Endodermal cell (in vitro differentiated cells): ENCODE measurements at regions not wholly inside any gene's neighbourhood (a gene's known extent, or its start where the extent isn't known, plus 50 kb on each side); places are given as distances from the start of the nearest gene placed in this dataset.

Experiments
- DNase-seq: peaks from one replicate; pipeline ENCODE4 v3.0.0-alpha.2; 2017
- H3K27ac ChIP-seq: 2 replicates; pipeline ENCODE4 v1.5.1; 2013; ENCODE audit warnings: mild to moderate bottlenecking, low read depth, low read length, moderate library complexity
- H3K27me3 ChIP-seq: 2 replicates; pipeline ENCODE4 v1.6.1; 2013; ENCODE audit warnings: mild to moderate bottlenecking, low read length, moderate library complexity; ENCODE audit not compliant: insufficient read depth, control insufficient read depth, poor library complexity, severe bottlenecking
- H3K36me3 ChIP-seq: 2 replicates; pipeline ENCODE4 v1.7.0; 2013; ENCODE audit warnings: mild to moderate bottlenecking, low read length, moderate library complexity; ENCODE audit not compliant: control insufficient read depth, insufficient read depth
- H3K4me1 ChIP-seq: one replicate; pipeline ENCODE4 v1.7.0; 2013; ENCODE audit warnings: low read length; ENCODE audit not compliant: control insufficient read depth, insufficient read depth
- H3K4me3 ChIP-seq: 2 replicates; pipeline ENCODE4 v1.5.1; 2013; ENCODE audit warnings: mild to moderate bottlenecking, low read length, moderate library complexity
- H3K9ac ChIP-seq: 2 replicates; pipeline ENCODE4 v1.6.1; 2013; ENCODE audit warnings: mild to moderate bottlenecking, low read length, moderate library complexity; ENCODE audit not compliant: poor library complexity, severe bottlenecking; ENCODE audit errors: extremely low read depth
- H3K9me3 ChIP-seq: 2 replicates; pipeline ENCODE4 v1.6.1; 2013; ENCODE audit warnings: mild to moderate bottlenecking, low read length, moderate library complexity; ENCODE audit not compliant: control insufficient read depth
- H3K27ac Mint-ChIP-seq: 2 replicates; pipeline ENCODE4 v1.8.0; 2020; ENCODE audit warnings: mixed read lengths
- H3K27me3 Mint-ChIP-seq: 2 replicates; pipeline ENCODE4 v1.8.0; 2021; ENCODE audit warnings: mild to moderate bottlenecking, mixed read lengths; ENCODE audit not compliant: insufficient read depth
- H3K36me3 Mint-ChIP-seq: 2 replicates; pipeline ENCODE4 v1.8.0; 2020; ENCODE audit warnings: low read depth, mixed read lengths
- H3K4me1 Mint-ChIP-seq: 2 replicates; pipeline ENCODE4 v1.8.0; 2020; ENCODE audit warnings: mixed read lengths
- H3K4me3 Mint-ChIP-seq: 2 replicates; pipeline ENCODE4 v1.8.0; 2020; ENCODE audit warnings: mild to moderate bottlenecking, moderate library complexity, mixed read lengths
- H3K9me3 Mint-ChIP-seq: 2 replicates; pipeline ENCODE4 v1.8.0; 2020; ENCODE audit warnings: mild to moderate bottlenecking, mixed read lengths
- WGBS, 2 experiments: methylation state at CpG; one replicate each; pipeline versions ENCODE4 v1.1.5 to v1.1.7; 2013; ENCODE audit warnings: missing lambda C conversion rate in 2 of 2, mixed read lengths in 1 of 2; ENCODE audit not compliant: insufficient coverage in 1 of 2, insufficient read length in 1 of 2; 5-methylcytosine and 5-hydroxymethylcytosine counted together
- TF ChIP-seq, protein P1 (sequence below): fragments of 200-600 bp; sonication (generic); conservative IDR thresholded peaks from 2 replicates; pipeline ENCODE4 v1.5.0; 2021; ENCODE audit warnings: antibody characterized with exemption, mild to moderate bottlenecking

DNA sequence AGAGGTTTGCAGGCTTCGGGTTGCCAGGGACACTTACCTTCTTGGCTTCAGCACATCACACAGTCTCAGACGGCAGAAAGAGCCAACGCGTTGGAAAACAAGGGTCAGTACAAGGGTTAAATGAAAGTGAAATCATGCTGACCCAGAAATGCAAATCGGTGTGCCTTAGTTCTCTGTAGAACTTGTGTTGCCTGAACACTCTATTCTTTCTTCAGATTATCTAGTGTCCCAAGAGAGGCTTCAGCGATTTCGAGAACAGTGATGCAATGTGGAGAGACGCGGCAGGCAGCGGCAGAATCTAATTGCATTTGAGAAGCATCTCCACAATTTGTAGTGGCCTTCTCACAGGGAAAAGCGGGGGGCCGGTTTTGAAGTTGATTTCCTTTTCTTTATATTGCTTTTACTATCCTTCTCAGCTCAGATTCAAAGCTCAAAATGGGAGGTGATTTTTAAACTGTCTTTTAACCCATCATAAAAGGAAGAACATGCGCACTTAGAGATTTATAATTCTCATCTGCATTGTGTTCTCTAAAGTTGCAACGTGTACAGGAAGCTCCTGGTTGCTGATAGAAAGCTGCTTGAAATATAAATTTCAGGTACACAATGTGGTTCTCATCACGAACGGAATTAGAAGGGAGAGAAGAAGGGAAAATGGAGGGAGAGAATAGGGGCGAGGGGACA lies 67.8 kb upstream of the EGLN3 start:
- H3K9me3 ChIP-seq: no peaks in the 10 kb centered on the region
- no peak overlapping the region for H3K27ac ChIP-seq
- Mint-ChIP-seq H3K36me3 (no peaks in the 10 kb centered on the region), H3K9me3 (no peaks in the 10 kb centered on the region), H3K27ac (no peak overlapping the region), H3K4me1 (peaks cover 6% of the 10 kb centered on the region), H3K27me3 (peaks cover 16% of the 10 kb centered on the region), H3K4me3 (no peak overlapping the region)
- TF ChIP-seq, protein P1, sequence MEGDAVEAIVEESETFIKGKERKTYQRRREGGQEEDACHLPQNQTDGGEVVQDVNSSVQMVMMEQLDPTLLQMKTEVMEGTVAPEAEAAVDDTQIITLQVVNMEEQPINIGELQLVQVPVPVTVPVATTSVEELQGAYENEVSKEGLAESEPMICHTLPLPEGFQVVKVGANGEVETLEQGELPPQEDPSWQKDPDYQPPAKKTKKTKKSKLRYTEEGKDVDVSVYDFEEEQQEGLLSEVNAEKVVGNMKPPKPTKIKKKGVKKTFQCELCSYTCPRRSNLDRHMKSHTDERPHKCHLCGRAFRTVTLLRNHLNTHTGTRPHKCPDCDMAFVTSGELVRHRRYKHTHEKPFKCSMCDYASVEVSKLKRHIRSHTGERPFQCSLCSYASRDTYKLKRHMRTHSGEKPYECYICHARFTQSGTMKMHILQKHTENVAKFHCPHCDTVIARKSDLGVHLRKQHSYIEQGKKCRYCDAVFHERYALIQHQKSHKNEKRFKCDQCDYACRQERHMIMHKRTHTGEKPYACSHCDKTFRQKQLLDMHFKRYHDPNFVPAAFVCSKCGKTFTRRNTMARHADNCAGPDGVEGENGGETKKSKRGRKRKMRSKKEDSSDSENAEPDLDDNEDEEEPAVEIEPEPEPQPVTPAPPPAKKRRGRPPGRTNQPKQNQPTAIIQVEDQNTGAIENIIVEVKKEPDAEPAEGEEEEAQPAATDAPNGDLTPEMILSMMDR: no peak
- H3K36me3 ChIP-seq: no peaks in the 10 kb centered on the region
- H3K9ac ChIP-seq: no peak overlapping the region
- no peak for DNase-seq
- H3K27me3 ChIP-seq: peaks cover 35% of the 10 kb centered on the region
- H3K4me3 ChIP-seq: no peak overlapping the region
- no peaks in the 10 kb centered on the region for H3K4me1 ChIP-seq
- WGBS, 2 experiments: 81 to 88% methylated on average over 14 to 17 of the region's 17 CpGs

DNA sequence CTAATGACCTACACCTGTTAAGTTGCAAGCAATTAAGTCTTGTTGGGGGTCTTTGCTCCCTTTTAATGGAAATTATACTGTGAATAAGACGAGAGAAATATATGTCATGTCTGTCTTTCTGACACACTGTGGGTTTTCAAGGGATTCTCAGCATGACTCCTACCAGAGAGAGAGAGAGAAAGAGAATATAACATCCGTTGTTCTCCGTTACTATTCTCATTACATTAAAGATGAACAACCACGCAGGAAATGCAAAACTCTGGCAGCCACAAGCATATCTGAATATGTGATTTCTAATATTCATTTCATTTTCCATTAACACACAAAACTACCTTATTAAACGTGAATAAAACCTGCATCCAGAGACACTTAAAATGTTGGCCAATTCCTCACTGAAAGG lies 67.3 kb upstream of the EGLN3 start:
- Histone ChIP-seq H3K4me3 (no peak overlapping the region), H3K4me1 (no peaks in the 10 kb centered on the region), H3K27ac (no peak overlapping the region), H3K36me3 (no peaks in the 10 kb centered on the region), H3K9me3 (no peaks in the 10 kb centered on the region), H3K27me3 (peaks cover 41% of the 10 kb centered on the region), H3K9ac (no peak overlapping the region)
- TF ChIP-seq, protein P1: no peak
- Mint-ChIP-seq H3K27ac (no peak overlapping the region), H3K27me3 (peaks cover 21% of the 10 kb centered on the region), H3K36me3 (no peaks in the 10 kb centered on the region), H3K4me3 (no peak overlapping the region), H3K9me3 (no peaks in the 10 kb centered on the region), H3K4me1 (peaks cover 8% of the 10 kb centered on the region)
- no peak for DNase-seq
- 88 to 89% methylated on average over 1 to 5 of the region's 5 CpGs for WGBS, 2 experiments

DNA sequence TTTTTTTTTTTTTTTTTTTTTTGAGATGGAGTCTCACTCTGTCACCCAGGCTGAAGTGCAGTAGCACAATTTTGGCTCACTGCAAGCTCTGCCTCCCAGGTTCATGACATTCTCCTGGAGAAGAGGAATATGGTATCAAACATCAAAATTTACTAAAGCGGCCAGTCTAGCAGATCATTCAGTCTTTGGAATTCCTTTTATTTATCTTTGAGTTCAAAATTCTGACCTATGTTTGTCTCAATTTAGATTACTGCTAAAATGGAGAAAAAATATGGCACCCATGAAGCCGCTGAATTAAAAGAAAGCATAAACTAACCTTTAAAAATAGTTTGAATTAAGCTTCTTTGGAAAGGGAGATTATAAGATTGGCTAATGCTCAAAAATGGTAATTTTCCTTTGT lies 64.5 kb upstream of the EGLN3 start:
- Mint-ChIP-seq H3K9me3 (no peaks in the 10 kb centered on the region), H3K36me3 (no peaks in the 10 kb centered on the region), H3K4me1 (peaks cover 8% of the 10 kb centered on the region), H3K27ac (no peak overlapping the region), H3K4me3 (no peak overlapping the region), H3K27me3 (peaks cover 40% of the 10 kb centered on the region)
- TF ChIP-seq, protein P1: no peak
- no peak overlapping the region for H3K9ac ChIP-seq
- WGBS, 2 experiments: 91 to 100% methylated on average over 1 to 2 of the region's 2 CpGs
- peaks cover 53% of the 10 kb centered on the region for H3K27me3 ChIP-seq
- no peak overlapping the region for H3K4me3 ChIP-seq
- no peaks in the 10 kb centered on the region for H3K36me3 ChIP-seq
- DNase-seq: no peak
- H3K4me1 ChIP-seq: no peaks in the 10 kb centered on the region
- no peak overlapping the region for H3K27ac ChIP-seq
- no peaks in the 10 kb centered on the region for H3K9me3 ChIP-seq
